SU-DHL-6 (cell line): ENCODE measurements at regions not wholly inside any gene's neighbourhood (a gene's known extent, or its start where the extent isn't known, plus 50 kb on each side); places are given as distances from the start of the nearest gene placed in this dataset.

Source experiments
- H2AFZ ChIP-seq: fragments of 200-600 bp; sonication (generic); 2 replicates; pipeline ENCODE4 v1.6.1; 2014; ENCODE audit warnings: low read depth, mild to moderate bottlenecking, moderate library complexity, mixed read lengths, antibody characterized with exemption, low read length; ENCODE audit not compliant: severe bottlenecking
- H3F3A ChIP-seq: fragments of 200-600 bp; shearing (Covaris generic); 2 replicates; pipeline ENCODE4 v1.6.0; 2016; ENCODE audit warnings: antibody characterized with exemption, mild to moderate bottlenecking; ENCODE audit not compliant: insufficient read depth
- H3K27ac ChIP-seq: fragments of 200-600 bp; sonication (generic); 2 replicates; pipeline ENCODE4 v1.5.1; 2016; ENCODE audit warnings: low read depth, mild to moderate bottlenecking, low read length, moderate library complexity, mixed read lengths
- H3K27me3 ChIP-seq: fragments of 200-600 bp; sonication (generic), shearing (Covaris generic); 2 replicates; pipeline ENCODE4 v1.6.0; 2014; ENCODE audit warnings: mild to moderate bottlenecking, low read length
- H3K36me3 ChIP-seq: fragments of 200-600 bp; sonication (generic); 2 replicates; pipeline ENCODE4 v1.6.1; 2014; ENCODE audit warnings: mild to moderate bottlenecking, low read length, mixed read lengths
- H3K4me2 ChIP-seq: fragments of 300-600, 200-600 bp; shearing (Covaris generic), sonication (generic); 2 replicates; pipeline ENCODE4 v1.6.0; 2014; ENCODE audit warnings: low read length, low read depth, mild to moderate bottlenecking; ENCODE audit not compliant: poor library complexity, severe bottlenecking
- H3K4me3 ChIP-seq: fragments of 200-600 bp; sonication (generic); 2 replicates; pipeline ENCODE4 v1.5.1; 2014; ENCODE audit warnings: antibody characterized with exemption, low read length, mild to moderate bottlenecking, mixed read lengths; ENCODE audit not compliant: insufficient read depth, poor library complexity, severe bottlenecking
- H3K79me2 ChIP-seq: fragments of 200-600 bp; sonication (generic); 2 replicates; pipeline ENCODE4 v1.6.1; 2014; ENCODE audit warnings: mild to moderate bottlenecking, low read length, moderate library complexity; ENCODE audit not compliant: insufficient read depth
- H3K9ac ChIP-seq: fragments of 200-600 bp; sonication (generic); 2 replicates; pipeline ENCODE4 v1.7.0; 2014; ENCODE audit warnings: mild to moderate bottlenecking, low read length
- H3K9me2 ChIP-seq: fragments of 200-600 bp; sonication (generic); replicated peaks from 2 replicates; pipeline ENCODE4 v1.6.1; 2014; ENCODE audit warnings: low read length; ENCODE audit not compliant: insufficient read depth
- H3K9me3 ChIP-seq: fragments of 200-600 bp; sonication (generic); 2 replicates; pipeline ENCODE4 v1.6.1; 2014; ENCODE audit warnings: low read length, mixed read lengths; ENCODE audit not compliant: insufficient read depth
- H4K20me1 ChIP-seq: fragments of 200-600 bp; sonication (generic); 2 replicates; pipeline ENCODE4 v1.6.1; 2014; ENCODE audit warnings: low read depth, mild to moderate bottlenecking, antibody characterized with exemption, low read length, moderate library complexity, mixed read lengths
- EZH2phosphoT487 ChIP-seq: fragments of 200-600 bp; sonication (generic), shearing (Covaris generic); conservative IDR thresholded peaks from 2 replicates; pipeline ENCODE4 v1.6.1; 2018; ENCODE audit warnings: mild to moderate bottlenecking, antibody characterized with exemption, low read length, moderate library complexity, mixed read lengths
- TF ChIP-seq, protein P1 (sequence below): fragments of 200-600 bp; sonication (generic); IDR thresholded peaks from one replicate; pipeline ENCODE4 v1.5.1; 2017; ENCODE audit warnings: antibody characterized with exemption, mild to moderate bottlenecking, low read length, moderate library complexity; ENCODE audit not compliant: insufficient read depth, poor library complexity, severe bottlenecking

DNA sequence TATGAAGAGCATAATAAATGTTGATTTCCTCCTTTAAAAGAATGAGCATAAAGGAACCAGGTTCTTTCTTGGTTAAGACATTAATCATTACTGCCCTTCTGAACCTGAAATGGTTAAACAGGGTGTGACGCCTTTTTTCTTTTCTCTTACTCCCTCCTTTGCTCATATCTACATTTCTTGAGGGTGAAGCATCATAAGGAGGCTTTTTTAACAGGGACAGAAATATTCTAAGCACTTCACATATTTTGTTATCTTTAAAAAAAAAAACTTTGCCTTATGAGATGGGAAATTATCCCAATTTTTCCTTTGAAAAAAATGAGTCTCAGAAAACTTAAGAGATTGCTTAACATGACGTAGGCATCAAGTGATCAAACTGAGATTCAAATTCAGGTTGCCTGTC lies 1036.3 kb upstream of the TENM4 start:
- Histone ChIP-seq H4K20me1 (no peaks in the 10 kb centered on the region), H3K27me3 (no peaks in the 10 kb centered on the region), H3K4me2 (no peak overlapping the region), H3K4me3 (no peak overlapping the region), H3K27ac (no peak overlapping the region), H3K9me3 (no peaks in the 10 kb centered on the region), H3K79me2 (no peaks in the 10 kb centered on the region), H3K9ac (no peak overlapping the region), H2AFZ (no peak overlapping the region), H3K36me3 (no peaks in the 10 kb centered on the region), H3K9me2 (no peaks in the 10 kb centered on the region), H3F3A (no peaks in the 10 kb centered on the region)
- TF ChIP-seq, protein P1, sequence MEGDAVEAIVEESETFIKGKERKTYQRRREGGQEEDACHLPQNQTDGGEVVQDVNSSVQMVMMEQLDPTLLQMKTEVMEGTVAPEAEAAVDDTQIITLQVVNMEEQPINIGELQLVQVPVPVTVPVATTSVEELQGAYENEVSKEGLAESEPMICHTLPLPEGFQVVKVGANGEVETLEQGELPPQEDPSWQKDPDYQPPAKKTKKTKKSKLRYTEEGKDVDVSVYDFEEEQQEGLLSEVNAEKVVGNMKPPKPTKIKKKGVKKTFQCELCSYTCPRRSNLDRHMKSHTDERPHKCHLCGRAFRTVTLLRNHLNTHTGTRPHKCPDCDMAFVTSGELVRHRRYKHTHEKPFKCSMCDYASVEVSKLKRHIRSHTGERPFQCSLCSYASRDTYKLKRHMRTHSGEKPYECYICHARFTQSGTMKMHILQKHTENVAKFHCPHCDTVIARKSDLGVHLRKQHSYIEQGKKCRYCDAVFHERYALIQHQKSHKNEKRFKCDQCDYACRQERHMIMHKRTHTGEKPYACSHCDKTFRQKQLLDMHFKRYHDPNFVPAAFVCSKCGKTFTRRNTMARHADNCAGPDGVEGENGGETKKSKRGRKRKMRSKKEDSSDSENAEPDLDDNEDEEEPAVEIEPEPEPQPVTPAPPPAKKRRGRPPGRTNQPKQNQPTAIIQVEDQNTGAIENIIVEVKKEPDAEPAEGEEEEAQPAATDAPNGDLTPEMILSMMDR, result no peak
- no peak for TF ChIP-seq EZH2phosphoT487

DNA sequence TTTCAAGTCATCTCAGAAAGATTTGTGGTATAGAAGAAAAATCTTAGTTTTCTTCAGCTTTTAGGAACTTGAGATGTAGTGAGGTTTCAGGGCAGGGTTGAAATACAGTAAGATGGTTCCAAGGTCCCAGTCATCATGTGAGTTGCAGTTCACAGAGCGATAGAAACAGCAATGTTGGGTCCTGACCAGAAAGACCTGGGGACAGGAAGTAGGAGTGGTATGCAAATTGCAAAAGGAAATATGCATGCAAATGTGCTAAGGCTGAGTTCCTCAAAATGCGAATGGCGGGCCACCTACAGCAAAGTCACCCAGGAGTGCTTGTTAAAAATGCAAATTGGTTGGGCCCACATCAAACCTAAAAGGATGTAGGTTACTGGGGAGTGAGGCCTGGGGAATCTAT lies 1032.7 kb upstream of the TENM4 start:
- Histone ChIP-seq H3K27me3 (no peaks in the 10 kb centered on the region), H3K36me3 (no peaks in the 10 kb centered on the region), H4K20me1 (no peaks in the 10 kb centered on the region), H3K4me2 (no peak overlapping the region), H3K4me3 (no peak overlapping the region), H3K9me3 (no peaks in the 10 kb centered on the region), H2AFZ (no peak overlapping the region), H3F3A (no peaks in the 10 kb centered on the region), H3K9me2 (no peaks in the 10 kb centered on the region), H3K9ac (no peak overlapping the region), H3K79me2 (no peaks in the 10 kb centered on the region), H3K27ac (no peak overlapping the region)
- TF ChIP-seq, protein P1, result no peak
- no peak for TF ChIP-seq EZH2phosphoT487

DNA sequence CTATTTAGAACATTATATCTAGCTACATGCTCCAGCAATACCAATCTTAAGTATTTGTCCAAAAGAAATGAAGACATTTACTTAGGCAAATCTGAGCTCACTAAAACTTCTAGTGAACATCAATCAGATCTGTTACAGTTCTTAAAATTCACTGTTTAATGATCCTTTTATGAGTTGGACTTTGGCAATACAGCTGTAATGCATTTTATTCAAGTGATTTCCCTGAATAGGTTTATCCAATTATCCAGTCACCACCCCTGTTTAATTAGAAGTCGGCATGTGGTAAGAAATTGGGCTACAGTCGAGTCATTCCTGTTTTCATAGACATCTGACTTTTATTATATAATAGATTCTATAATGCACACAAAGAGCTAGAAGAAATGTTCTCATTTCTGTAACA lies 1029.0 kb upstream of the TENM4 start:
- Histone ChIP-seq H3K79me2 (no peaks in the 10 kb centered on the region), H3K27ac (no peak overlapping the region), H3K4me2 (no peak overlapping the region), H4K20me1 (no peaks in the 10 kb centered on the region), H3K9me2 (no peaks in the 10 kb centered on the region), H3K9me3 (no peaks in the 10 kb centered on the region), H2AFZ (no peak overlapping the region), H3F3A (no peaks in the 10 kb centered on the region), H3K27me3 (no peaks in the 10 kb centered on the region), H3K36me3 (no peaks in the 10 kb centered on the region), H3K4me3 (no peak overlapping the region), H3K9ac (no peak overlapping the region)
- TF ChIP-seq, protein P1, result no peak
- no peak for TF ChIP-seq EZH2phosphoT487
